Daoy (cell line): ENCODE measurements at regions not wholly inside any gene's neighbourhood (a gene's known extent, or its start where the extent isn't known, plus 50 kb on each side); places are given as distances from the start of the nearest gene placed in this dataset.
A peak's percentile ranks its signal among the peaks of the same experiment; 100 is the strongest.
"Not testable (repeated sequence)": the region's sequence is repeated elsewhere in the genome, so short reads cannot be mapped to it uniquely, and the experiment has no call there.

Experiments
- DNase-seq: peaks from one replicate; pipeline ENCODE4 v3.0.0-alpha.2; 2015; ENCODE audit warnings: low read depth

- no peak for DNase-seq
Observed at GRCh38 chr6:119449331-119450156, 100.0 kb upstream of the MAN1A1 start.

DNA sequence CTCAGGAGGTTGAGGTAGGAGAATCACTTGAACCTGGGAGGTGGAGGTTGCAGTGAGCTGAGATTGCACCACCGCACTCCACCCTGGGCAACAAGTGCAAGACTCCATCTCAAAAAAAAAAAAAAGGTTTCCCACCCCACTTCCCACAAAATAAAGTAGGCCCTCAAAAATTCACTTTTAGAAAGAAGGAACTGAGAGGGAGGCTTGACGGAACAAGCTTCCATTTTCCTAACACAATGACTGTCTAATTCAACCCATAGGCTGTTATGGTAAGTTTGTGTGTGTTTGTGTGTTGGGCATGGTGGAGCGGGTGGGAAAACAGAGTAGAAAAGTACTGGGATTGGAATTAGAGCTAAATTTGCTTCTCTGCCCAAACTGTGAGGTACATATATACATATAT is 98.4 kb upstream of the MAN1A1 start:
- no peak for DNase-seq

DNA sequence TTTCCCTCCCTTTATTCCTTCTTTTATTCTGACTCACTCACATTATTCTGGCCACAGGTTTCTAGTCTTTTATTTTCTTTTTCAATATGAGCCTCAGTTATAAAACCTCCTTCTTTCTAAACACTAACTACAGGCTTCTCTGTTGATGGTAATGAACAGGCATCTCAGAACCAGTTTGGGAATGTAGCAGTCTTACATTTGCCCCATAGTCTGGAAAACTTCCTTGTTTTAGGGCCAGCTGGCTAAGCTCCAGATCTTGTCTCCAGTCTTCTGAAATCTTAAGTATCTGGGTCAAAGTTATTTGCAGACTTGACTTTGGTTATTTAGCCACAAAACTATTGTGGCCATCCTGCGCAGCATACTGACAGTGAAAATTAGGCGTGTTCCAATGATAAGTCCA is 97.0 kb upstream of the MAN1A1 start:
- peak; percentile 59 for DNase-seq

DNA sequence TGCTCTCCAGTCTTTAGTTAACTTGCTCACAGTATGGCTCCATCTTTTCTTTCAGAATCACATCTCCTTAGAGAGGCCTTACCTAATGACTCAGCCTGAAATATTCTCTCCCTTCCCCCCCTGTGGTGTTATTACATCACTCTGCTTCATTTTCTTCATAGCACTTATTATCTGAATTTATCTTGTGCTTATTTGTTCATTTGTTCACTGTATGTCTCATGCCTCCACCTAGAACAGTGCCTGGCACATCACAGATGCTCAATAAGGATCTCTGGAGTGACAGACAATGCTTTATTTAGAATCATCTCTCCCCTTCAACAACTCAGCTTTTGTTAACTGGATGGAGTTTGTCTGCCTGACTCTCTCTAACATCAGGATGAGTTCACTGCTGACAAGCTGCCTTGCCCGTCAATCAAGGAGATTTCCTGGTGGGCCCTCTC is 96.6 kb upstream of the MAN1A1 start:
- peak; percentile 54 for DNase-seq

GRCh38 chr6:119445666-119446065 is 96.1 kb upstream of the MAN1A1 start:
- DNase-seq: no peak

GRCh38 chr6:119444642-119445557 is 95.3 kb upstream of the MAN1A1 start:
- no peak for DNase-seq

- DNase-seq: no peak
Observed at GRCh38 chr6:119443993-119444641, 94.6 kb upstream of the MAN1A1 start.

DNA sequence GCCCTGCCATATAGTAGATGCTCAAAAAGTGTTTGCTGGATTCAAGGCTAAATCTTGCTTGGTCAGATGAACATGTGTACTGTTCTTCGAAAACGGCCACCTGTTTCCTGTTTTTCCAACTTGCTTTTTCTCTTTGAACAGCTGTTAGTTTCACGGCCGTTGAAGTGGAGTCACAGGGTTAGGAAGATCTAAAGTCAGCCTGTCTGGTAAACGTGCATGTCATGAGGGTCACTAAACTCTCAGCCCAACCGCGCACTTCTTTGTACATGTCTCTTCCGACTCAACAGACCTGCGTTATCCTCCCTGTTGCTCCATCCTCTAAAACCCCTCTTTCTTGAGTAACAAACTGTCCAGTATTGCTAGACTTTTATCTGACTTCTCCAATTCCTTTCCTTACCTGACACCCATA is 93.2 kb upstream of the MAN1A1 start:
- no peak for DNase-seq

GRCh38 chr6:119440953-119441352 is 91.4 kb upstream of the MAN1A1 start:
- DNase-seq: no peak

GRCh38 chr6:119436583-119436982 is 87.0 kb upstream of the MAN1A1 start:
- DNase-seq: no peak

- no peak for DNase-seq
Observed at GRCh38 chr6:119431799-119432198, 82.2 kb upstream of the MAN1A1 start.

- no peak for DNase-seq
Observed at GRCh38 chr6:119430805-119431204, 81.2 kb upstream of the MAN1A1 start.

DNA sequence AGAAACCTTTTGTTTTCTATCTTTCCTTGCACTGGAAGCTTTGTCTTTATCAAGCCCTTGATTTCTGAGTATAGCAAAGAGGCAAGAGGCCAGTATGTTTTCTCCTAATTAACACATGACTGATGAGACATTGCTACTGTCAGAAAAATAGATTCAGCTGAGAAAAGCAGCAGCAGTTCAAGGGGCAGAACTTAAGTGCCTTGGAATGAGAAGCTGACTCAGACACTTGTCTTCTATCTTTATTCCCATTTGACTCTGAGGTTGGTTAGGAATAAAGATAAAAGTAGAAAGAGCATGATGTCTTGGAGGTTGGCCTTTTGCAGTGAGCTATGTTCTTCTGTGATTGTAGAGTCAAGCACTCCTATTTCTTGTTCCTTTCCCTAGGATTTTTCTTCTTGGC is 79.1 kb upstream of the MAN1A1 start:
- no peak for DNase-seq

DNA sequence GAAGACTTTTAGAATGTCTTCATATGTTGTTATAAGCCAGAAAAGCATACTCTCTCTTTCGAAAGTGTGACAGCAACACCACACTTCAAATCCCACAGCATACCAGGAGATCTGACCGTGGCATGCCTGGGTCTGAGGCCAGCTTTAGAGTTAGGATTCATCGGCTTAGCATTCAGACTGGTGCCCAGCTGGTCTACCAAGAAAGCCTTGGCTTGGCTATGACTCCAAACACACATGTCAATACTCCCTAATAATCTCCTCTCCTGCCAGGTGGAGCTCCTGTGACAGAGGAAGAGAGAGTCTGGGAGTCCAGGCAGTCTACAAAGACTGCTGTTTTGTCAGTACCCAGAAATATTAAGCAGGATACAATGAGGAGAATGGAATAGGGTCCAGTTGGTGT is 77.1 kb upstream of the MAN1A1 start:
- DNase-seq: no peak

GRCh38 chr6:119423996-119424395 is 74.4 kb upstream of the MAN1A1 start:
- DNase-seq: no peak

DNA sequence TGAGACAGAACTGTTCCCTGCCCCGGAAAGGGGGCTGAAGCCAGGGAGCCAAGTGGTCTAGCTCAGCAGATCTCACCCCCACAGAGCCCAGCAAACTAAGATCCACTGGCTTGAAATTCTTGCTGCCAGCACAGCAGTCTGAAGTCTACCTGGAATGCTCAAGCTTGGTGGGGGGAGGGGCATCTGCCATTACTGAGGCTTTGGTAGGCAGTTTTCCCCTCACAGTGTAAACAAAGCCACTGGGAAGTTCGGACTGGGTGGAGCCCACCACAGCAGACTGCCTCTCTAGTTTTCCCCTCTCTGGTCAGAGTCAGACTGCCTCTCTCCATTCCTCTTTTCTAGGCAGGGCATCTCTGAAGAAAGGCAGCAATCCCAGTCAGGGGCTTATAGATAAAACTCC is 68.5 kb upstream of the MAN1A1 start:
- DNase-seq: not testable (repeated sequence)

DNA sequence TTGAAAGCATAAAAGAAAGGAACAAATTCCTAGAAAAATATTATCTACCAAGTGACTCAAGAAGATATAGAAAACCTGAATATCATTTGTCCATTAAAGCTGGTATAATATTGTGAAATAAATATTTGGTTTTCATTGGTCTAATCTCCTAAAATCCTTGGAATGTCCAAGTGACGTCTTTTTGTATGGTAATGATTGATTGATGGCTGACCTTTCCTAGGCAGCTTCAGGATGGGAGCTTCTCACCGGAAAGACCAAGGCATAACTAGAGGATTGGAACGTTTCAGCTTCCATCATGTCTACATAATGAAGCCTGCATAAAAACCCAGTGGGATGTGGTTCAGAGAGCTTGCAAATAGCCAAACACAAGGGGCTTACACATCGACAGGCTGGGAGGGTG is 57.6 kb upstream of the MAN1A1 start:
- no peak for DNase-seq

DNA sequence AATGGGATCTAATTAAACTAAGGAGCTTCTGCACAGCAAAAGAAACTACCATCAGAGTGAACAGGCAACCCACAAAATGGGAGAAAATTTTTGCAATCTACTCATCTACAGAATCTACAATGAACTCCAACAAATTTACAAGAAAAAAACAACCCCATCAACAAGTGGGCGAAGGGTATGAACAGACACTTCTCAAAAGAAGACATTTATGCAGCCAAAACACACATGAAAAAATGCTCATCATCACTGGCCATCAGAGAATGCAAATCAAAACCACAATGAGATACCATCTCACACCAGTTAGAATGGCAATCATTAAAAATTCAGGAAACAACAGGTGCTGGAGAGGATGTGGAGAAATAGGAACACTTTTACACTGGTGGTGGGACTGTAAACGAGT is 55.6 kb upstream of the MAN1A1 start:
- DNase-seq: not testable (repeated sequence)
